ENCODE measurements at regions not wholly inside any gene's neighbourhood (a gene's known extent, or its start where the extent isn't known, plus 50 kb on each side); places are given as distances from the start of the nearest gene placed in this dataset.

- no peak for TF ChIP-seq CTCF (IDR thresholded peaks at IDR 0.05; ENCODE audit: extremely low read depth in 1 of 2, insufficient read depth in 1 of 2, low read depth in 1 of 2, low read length in 2 of 2)
- no peak for TF ChIP-seq POLR2AphosphoS5 (IDR thresholded peaks at IDR 0.05; ENCODE audit: insufficient read depth, low read depth, low read length)
Measured at GRCh38 chr9:2307480-2307879, 292.3 kb downstream of the SMARCA2 start.
